Activated CD4-positive, alpha-beta T cell treated with anti-CD3 and anti-CD28 coated beads, Interleukin-2, amount 10 ng/mL, durations not matched to agents 7 days and 5 days (primary cell): ENCODE measurements at regions not wholly inside any gene's neighbourhood (a gene's known extent, or its start where the extent isn't known, plus 50 kb on each side); places are given as distances from the start of the nearest gene placed in this dataset.

ENCODE experiments used
- CTCF ChIA-PET: fragments of 350-600 bp; sonication (Branson Sonifier 250); formaldehyde crosslinking; loops from one replicate; lab custom pipeline; 2021; ENCODE audit warnings: antibody characterized with exemption; lab: Charles Lee
- POLR2A ChIA-PET: fragments of 350-600 bp; sonication (Branson Sonifier 250); formaldehyde crosslinking; loops from one replicate; lab custom pipeline; 2021; ENCODE audit warnings: antibody characterized with exemption; lab: Charles Lee
- DNase-seq: peaks from one replicate; pipeline ENCODE4 v3.0.0-alpha.2; 2020
- H3K27ac Mint-ChIP-seq: one replicate; pipeline ENCODE4 v1.8.0; 2021; ENCODE audit warnings: mild to moderate bottlenecking, moderate library complexity, mixed read lengths
- H3K27me3 Mint-ChIP-seq: one replicate; pipeline ENCODE4 v1.8.0; 2021; ENCODE audit warnings: mixed read lengths
- H3K36me3 Mint-ChIP-seq: one replicate; pipeline ENCODE4 v1.8.0; 2021; ENCODE audit warnings: low read depth, mixed read lengths
- H3K4me1 Mint-ChIP-seq: one replicate; pipeline ENCODE4 v1.8.0; 2021; ENCODE audit warnings: mixed read lengths
- H3K4me3 Mint-ChIP-seq: one replicate; pipeline ENCODE4 v1.8.0; 2021; ENCODE audit warnings: mild to moderate bottlenecking, moderate library complexity, mixed read lengths
- H3K9me3 Mint-ChIP-seq: one replicate; pipeline ENCODE4 v1.8.0; 2021; ENCODE audit warnings: mixed read lengths

DNA sequence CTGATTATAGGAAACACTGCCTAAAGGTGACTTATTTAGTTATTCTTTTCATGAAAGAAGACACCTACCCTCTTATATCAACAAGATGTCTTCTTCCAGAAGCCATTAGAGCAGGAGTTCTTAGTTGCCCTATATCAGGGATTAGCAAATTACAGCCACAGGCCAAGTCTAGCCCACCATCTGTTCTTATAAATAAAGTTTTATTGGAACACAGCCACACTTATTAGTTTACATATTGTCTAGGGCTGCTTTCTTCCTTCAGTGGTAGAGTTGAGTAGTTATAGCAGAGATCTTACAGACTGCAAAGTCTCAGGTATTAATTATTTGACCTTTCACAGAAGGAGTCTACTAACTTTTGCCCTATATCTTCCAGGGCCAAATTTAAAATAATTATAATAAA is 157.2 kb upstream of the NOCT start:
- no peak for DNase-seq
- no peaks in the 10 kb centered on the region for H3K4me1 Mint-ChIP-seq
- H3K27me3 Mint-ChIP-seq, result peaks cover 8% of the 10 kb centered on the region
- H3K9me3 Mint-ChIP-seq, result no peaks in the 10 kb centered on the region
- H3K4me3 Mint-ChIP-seq, result no peak overlapping the region
- H3K27ac Mint-ChIP-seq, result no peak overlapping the region
- ChIA-PET POLR2A (no interaction called here), CTCF (no interaction called here)
- no peaks in the 10 kb centered on the region for H3K36me3 Mint-ChIP-seq

DNA sequence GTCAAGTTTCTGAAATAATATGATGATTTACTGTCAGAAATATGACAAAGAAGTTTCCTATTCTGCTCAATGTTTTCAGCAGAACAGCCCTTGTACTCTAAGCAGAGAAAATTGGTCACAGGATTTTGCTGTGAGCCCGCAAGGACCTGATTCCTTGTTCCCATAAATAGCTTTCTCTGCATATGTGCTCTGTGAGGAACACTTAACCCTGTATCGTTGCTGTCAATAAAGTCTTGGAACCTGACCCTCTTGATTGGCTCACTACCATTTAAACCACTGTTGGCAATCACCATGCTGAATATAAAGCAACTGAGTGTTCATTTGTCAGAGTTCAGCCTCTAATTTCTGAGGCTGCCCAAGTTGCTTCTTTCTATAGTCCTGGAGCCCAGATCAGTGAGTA is 158.2 kb upstream of the NOCT start:
- H3K27me3 Mint-ChIP-seq, result peaks cover 11% of the 10 kb centered on the region
- no peak for DNase-seq
- H3K9me3 Mint-ChIP-seq, result no peaks in the 10 kb centered on the region
- no peak overlapping the region for H3K4me3 Mint-ChIP-seq
- ChIA-PET POLR2A (no interaction called here), CTCF (no interaction called here)
- no peaks in the 10 kb centered on the region for H3K4me1 Mint-ChIP-seq
- no peaks in the 10 kb centered on the region for H3K36me3 Mint-ChIP-seq
- H3K27ac Mint-ChIP-seq, result no peak overlapping the region

GRCh38 chr4:138852681-138853080 is 162.9 kb upstream of the NOCT start:
- peaks cover 9% of the 10 kb centered on the region for H3K27me3 Mint-ChIP-seq
- DNase-seq, result no peak

DNA sequence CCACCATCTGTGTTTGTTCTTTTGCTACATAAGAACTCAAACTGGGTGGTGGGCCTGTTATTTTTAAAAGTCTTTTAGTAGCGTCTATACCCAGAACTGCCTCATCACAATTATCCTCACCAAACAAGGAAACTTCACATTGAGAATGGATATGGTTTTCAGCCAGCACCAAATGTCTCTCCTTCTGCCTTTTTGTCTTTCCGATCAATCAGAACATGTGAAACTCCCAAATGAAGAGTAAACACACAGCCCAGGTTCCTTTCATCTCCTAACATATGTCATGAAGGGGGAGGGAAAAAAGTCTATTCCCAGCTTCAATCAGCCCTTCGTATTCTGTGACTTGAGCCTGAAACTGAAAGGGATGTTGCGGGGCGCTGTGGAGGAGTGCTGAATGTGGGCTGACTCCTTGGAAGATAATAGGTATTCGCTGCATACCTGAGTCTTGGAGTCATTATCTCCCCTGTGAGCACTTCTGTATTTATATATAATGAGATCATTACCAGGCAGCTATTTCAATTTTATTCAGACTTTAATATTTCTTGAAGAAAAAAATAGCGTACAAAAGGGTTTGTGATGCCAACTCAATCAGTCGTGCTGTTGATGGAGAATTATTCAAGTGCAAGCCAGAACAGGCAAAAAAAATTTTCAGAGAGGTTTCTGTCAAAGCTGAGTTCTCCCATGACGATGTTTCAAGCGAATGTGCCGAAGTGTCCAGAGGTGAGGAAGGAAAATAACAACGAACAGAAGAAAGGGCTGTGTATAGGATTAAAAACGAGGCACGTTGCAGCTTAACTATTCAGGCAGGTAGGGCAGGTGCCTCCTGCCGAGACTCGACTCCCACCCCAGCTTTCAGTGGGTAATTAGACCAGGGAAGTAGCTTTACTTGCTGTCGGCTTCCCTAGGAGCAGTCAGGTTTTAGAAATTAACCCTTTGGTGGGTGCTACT is 163.9 kb upstream of the NOCT start:
- DNase-seq, result no peak
- H3K4me3 Mint-ChIP-seq, result no peak overlapping the region
- H3K27me3 Mint-ChIP-seq, result peaks cover 9% of the 10 kb centered on the region
- CTCF ChIA-PET, result no interaction called here
- no peaks in the 10 kb centered on the region for H3K4me1 Mint-ChIP-seq
- H3K9me3 Mint-ChIP-seq, result no peaks in the 10 kb centered on the region
- H3K36me3 Mint-ChIP-seq, result no peaks in the 10 kb centered on the region
- H3K27ac Mint-ChIP-seq, result no peak overlapping the region
- POLR2A ChIA-PET, result no interaction called here

More at GRCh38 chr4:138852681-138853080, 162.9 kb upstream of the NOCT start:
- no peaks in the 10 kb centered on the region for H3K9me3 Mint-ChIP-seq
- no peaks in the 10 kb centered on the region for H3K36me3 Mint-ChIP-seq
- H3K4me3 Mint-ChIP-seq, result no peak overlapping the region
- POLR2A ChIA-PET, result no interaction called here
- H3K4me1 Mint-ChIP-seq, result no peaks in the 10 kb centered on the region
- CTCF ChIA-PET, result interaction anchor here (0.9 kb wide), 1 partner anchor 18 kb away, joined by 3 read pairs; no protein-coding TSS in a partner anchor
- H3K27ac Mint-ChIP-seq, result no peak overlapping the region

GRCh38 chr4:138845664-138846063 is 169.9 kb upstream of the NOCT start:
- H3K4me1 Mint-ChIP-seq, result no peaks in the 10 kb centered on the region
- peaks cover 6% of the 10 kb centered on the region for H3K27me3 Mint-ChIP-seq
- ChIA-PET POLR2A (no interaction called here), CTCF (no interaction called here)
- no peak overlapping the region for H3K4me3 Mint-ChIP-seq
- no peak for DNase-seq
- H3K36me3 Mint-ChIP-seq, result no peaks in the 10 kb centered on the region
- no peak overlapping the region for H3K27ac Mint-ChIP-seq
- no peaks in the 10 kb centered on the region for H3K9me3 Mint-ChIP-seq

DNA sequence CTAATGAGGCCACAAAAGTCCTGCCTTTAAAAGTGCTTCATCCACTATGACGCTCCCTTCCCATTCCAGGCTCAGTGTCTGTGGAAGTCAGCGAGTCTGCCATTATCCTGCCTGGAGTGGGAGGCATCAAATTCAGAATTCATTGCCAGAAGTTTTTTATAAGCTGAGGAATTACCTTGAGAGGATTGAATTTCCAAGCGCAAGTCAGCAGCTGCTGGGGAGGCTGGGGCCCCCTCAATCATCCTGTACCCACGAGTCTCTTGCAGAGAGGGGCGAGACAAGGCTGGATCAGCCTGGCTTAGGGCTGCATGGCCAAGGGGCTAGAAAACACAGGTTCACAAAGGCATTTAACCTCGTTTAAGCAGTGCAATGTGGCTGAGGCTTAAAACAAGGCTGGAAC is 170.5 kb upstream of the NOCT start:
- H3K36me3 Mint-ChIP-seq, result no peaks in the 10 kb centered on the region
- no peaks in the 10 kb centered on the region for H3K9me3 Mint-ChIP-seq
- no peak for DNase-seq
- H3K4me1 Mint-ChIP-seq, result no peaks in the 10 kb centered on the region
- ChIA-PET CTCF (no interaction called here), POLR2A (no interaction called here)
- peaks cover 6% of the 10 kb centered on the region for H3K27me3 Mint-ChIP-seq
- no peak overlapping the region for H3K4me3 Mint-ChIP-seq
- H3K27ac Mint-ChIP-seq, result no peak overlapping the region

GRCh38 chr4:138843616-138844015 is 172.0 kb upstream of the NOCT start:
- no peaks in the 10 kb centered on the region for H3K36me3 Mint-ChIP-seq
- POLR2A ChIA-PET, result no interaction called here
- no peaks in the 10 kb centered on the region for H3K9me3 Mint-ChIP-seq
- H3K27ac Mint-ChIP-seq, result no peak overlapping the region
- H3K27me3 Mint-ChIP-seq, result peaks cover 6% of the 10 kb centered on the region
- no peak overlapping the region for H3K4me3 Mint-ChIP-seq
- H3K4me1 Mint-ChIP-seq, result no peaks in the 10 kb centered on the region
- CTCF ChIA-PET, result no interaction called here
- DNase-seq, result no peak

DNA sequence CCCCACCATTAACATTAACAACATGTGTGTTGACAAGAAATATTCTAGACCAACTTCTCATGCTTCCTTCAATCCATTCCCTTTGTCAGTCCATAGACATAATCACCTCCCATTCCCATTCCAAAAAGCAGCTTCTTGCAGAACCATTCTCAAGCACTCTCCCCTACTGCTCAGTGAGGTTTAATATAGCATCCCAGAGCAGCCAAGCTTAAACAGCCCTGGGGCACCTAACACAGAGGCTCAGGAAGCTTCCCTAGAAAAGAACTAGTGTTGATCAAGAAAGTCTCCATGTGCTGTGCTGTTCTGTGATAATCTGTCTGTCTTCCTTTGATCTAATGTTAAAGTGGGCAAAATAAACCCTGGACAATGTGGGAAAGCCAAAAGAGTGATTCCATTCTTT is 174.2 kb upstream of the NOCT start:
- H3K36me3 Mint-ChIP-seq, result no peaks in the 10 kb centered on the region
- H3K4me3 Mint-ChIP-seq, result no peak overlapping the region
- no peak for DNase-seq
- POLR2A ChIA-PET, result no interaction called here
- H3K27me3 Mint-ChIP-seq, result peaks cover 6% of the 10 kb centered on the region
- no peaks in the 10 kb centered on the region for H3K9me3 Mint-ChIP-seq
- CTCF ChIA-PET, result no interaction called here
- no peaks in the 10 kb centered on the region for H3K4me1 Mint-ChIP-seq
- no peak overlapping the region for H3K27ac Mint-ChIP-seq

- Mint-ChIP-seq H3K27ac (no peak overlapping the region), H3K9me3 (no peaks in the 10 kb centered on the region), H3K4me1 (no peaks in the 10 kb centered on the region), H3K4me3 (no peak overlapping the region), H3K36me3 (no peaks in the 10 kb centered on the region), H3K27me3 (peaks cover 6% of the 10 kb centered on the region)
- POLR2A ChIA-PET, result no interaction called here
- CTCF ChIA-PET, result interaction anchor here (1.3 kb wide), 1 partner anchor 9 kb away, joined by 3 read pairs; no protein-coding TSS in a partner anchor
- no peak for DNase-seq
These were observed 177.3 kb upstream of the NOCT start for GRCh38 chr4:138838251-138838650.

GRCh38 chr4:138835832-138836533 is 179.6 kb upstream of the NOCT start:
- ChIA-PET CTCF (no interaction called here), POLR2A (no interaction called here)
- no peak overlapping the region for H3K27ac Mint-ChIP-seq
- H3K9me3 Mint-ChIP-seq, result no peaks in the 10 kb centered on the region
- no peak for DNase-seq
- no peak overlapping the region for H3K4me3 Mint-ChIP-seq
- no peaks in the 10 kb centered on the region for H3K4me1 Mint-ChIP-seq
- no peaks in the 10 kb centered on the region for H3K27me3 Mint-ChIP-seq
- H3K36me3 Mint-ChIP-seq, result no peaks in the 10 kb centered on the region

GRCh38 chr4:138833974-138834373 is 181.6 kb upstream of the NOCT start:
- ChIA-PET POLR2A (no interaction called here), CTCF (interaction anchor here (0.7 kb wide), 1 partner anchor 87 kb away, joined by 3 read pairs; no protein-coding TSS in a partner anchor)
- no peak overlapping the region for H3K4me3 Mint-ChIP-seq
- DNase-seq, result no peak
- H3K9me3 Mint-ChIP-seq, result no peaks in the 10 kb centered on the region
- H3K36me3 Mint-ChIP-seq, result no peaks in the 10 kb centered on the region
- H3K4me1 Mint-ChIP-seq, result no peaks in the 10 kb centered on the region
- H3K27ac Mint-ChIP-seq, result no peak overlapping the region
- H3K27me3 Mint-ChIP-seq, result no peaks in the 10 kb centered on the region

DNA sequence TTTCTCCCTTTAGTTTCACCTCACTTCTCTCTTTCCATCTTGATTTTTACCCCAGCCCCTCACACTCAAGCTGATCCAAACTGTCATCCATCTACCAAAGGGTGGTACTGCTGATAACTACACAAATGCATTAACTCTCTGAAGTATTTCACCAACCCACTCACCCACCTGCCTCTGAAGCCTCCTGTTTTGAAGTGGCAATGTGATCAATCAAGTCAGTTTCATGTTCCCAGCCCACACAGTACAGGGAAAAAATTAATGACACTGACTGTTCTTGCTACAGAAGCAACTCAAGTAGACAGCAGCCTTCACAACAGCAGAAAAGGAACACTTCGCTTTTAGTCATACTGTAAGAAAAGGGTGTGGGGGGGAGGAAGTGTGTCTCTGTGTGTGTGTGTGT is 183.0 kb upstream of the NOCT start:
- no peaks in the 10 kb centered on the region for H3K9me3 Mint-ChIP-seq
- H3K27ac Mint-ChIP-seq, result no peak overlapping the region
- H3K4me3 Mint-ChIP-seq, result no peak overlapping the region
- H3K27me3 Mint-ChIP-seq, result peaks cover 4% of the 10 kb centered on the region
- POLR2A ChIA-PET, result no interaction called here
- CTCF ChIA-PET, result no interaction called here
- no peaks in the 10 kb centered on the region for H3K4me1 Mint-ChIP-seq
- H3K36me3 Mint-ChIP-seq, result no peaks in the 10 kb centered on the region
- DNase-seq, result no peak

GRCh38 chr4:138831948-138832347 is 183.6 kb upstream of the NOCT start:
- POLR2A ChIA-PET, result no interaction called here
- Mint-ChIP-seq H3K36me3 (no peaks in the 10 kb centered on the region), H3K27me3 (peaks cover 4% of the 10 kb centered on the region), H3K27ac (no peak overlapping the region), H3K4me1 (no peaks in the 10 kb centered on the region), H3K9me3 (no peaks in the 10 kb centered on the region), H3K4me3 (no peak overlapping the region)
- DNase-seq, result no peak
- CTCF ChIA-PET, result no interaction called here
